ENCODE measurements at regions not wholly inside any gene's neighbourhood (a gene's known extent, or its start where the extent isn't known, plus 50 kb on each side); places are given as distances from the start of the nearest gene placed in this dataset.

GRCh38 chr4:160386846-160387245 lies 1284.0 kb downstream of the RAPGEF2 start:
- TF ChIP-seq CTCF (IDR thresholded peaks at IDR 0.05) (no peak), POLR2A (IDR thresholded peaks at IDR 0.05) (no peak)

All from lower leg skin (tissue), 3 donors.